Adipocyte (in vitro differentiated cells): ENCODE measurements at regions not wholly inside any gene's neighbourhood (a gene's known extent, or its start where the extent isn't known, plus 50 kb on each side); places are given as distances from the start of the nearest gene placed in this dataset.

Source experiments
- DNase-seq: peaks from one replicate; pipeline ENCODE4 v3.0.0-alpha.2; 2015; ENCODE audit warnings: low read depth
- H3K27me3 ChIP-seq: replicated peaks from 2 replicates; pipeline ENCODE4 v1.7.0; 2013; ENCODE audit warnings: mild to moderate bottlenecking, low read length, moderate library complexity; ENCODE audit not compliant: control insufficient read depth, insufficient read depth
- H3K36me3 ChIP-seq: 2 replicates; pipeline ENCODE4 v1.7.0; 2013; ENCODE audit warnings: low read length, mild to moderate bottlenecking, moderate library complexity; ENCODE audit not compliant: control insufficient read depth, insufficient read depth, severe bottlenecking
- H3K4me1 ChIP-seq: 2 replicates; pipeline ENCODE4 v1.7.0; 2013; ENCODE audit warnings: mild to moderate bottlenecking, low read length, moderate library complexity; ENCODE audit not compliant: control insufficient read depth, insufficient read depth
- H3K4me3 ChIP-seq: 2 replicates; pipeline ENCODE4 v1.7.0; 2013; ENCODE audit warnings: mild to moderate bottlenecking, low read length, moderate library complexity
- H3K9ac ChIP-seq: 2 replicates; pipeline ENCODE4 v1.7.0; 2013; ENCODE audit warnings: mild to moderate bottlenecking, low read length, moderate library complexity
- H3K9me3 ChIP-seq: 2 replicates; pipeline ENCODE4 v1.7.0; 2013; ENCODE audit warnings: mild to moderate bottlenecking, low read length, moderate library complexity; ENCODE audit not compliant: control insufficient read depth

DNA sequence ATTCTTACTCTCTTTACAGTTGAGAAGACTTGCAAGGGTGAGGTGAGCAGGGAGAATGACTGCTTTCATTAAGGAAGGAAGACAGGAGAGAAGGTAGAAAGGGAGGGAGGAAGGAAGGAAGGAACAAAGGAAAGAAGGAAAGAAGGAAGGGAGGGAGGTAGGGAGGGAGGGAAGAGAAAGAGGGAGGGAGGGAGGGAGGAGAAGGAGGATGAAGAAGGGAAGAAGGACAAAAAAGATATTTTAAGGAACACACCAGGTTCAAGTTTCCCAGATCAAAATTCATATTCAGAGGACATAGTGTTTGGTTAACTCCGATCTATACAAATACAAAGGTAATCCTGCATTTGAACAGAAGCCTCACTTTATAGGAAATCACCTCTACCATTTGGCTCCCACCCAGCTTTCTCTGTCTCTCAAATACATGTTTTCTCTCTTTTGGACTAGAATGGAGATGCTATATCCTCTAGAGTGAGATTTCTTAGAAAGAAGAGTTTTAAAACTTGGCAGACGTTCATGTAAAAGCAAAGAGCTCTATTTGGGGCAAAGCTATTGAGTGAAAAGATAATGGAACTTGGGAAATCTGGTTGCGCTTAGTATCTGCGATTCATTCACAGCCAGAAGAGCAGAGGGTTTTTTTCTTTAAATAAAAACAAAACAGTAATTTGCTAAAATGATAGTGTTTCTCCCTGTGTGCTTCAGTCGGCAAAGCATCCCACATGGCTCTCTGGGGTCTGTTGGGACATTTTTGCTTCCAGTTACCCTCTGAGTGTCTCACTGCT, 261.9 kb upstream of the LYZL1 start:
- DNase-seq: no peak
- H3K36me3 ChIP-seq: no peaks in the 10 kb centered on the region
- H3K9me3 ChIP-seq: no peaks in the 10 kb centered on the region
- H3K4me3 ChIP-seq: no peak overlapping the region
- peaks cover 20% of the 10 kb centered on the region for H3K4me1 ChIP-seq
- no peak overlapping the region for H3K9ac ChIP-seq
- peaks cover 16% of the 10 kb centered on the region for H3K27me3 ChIP-seq

DNA sequence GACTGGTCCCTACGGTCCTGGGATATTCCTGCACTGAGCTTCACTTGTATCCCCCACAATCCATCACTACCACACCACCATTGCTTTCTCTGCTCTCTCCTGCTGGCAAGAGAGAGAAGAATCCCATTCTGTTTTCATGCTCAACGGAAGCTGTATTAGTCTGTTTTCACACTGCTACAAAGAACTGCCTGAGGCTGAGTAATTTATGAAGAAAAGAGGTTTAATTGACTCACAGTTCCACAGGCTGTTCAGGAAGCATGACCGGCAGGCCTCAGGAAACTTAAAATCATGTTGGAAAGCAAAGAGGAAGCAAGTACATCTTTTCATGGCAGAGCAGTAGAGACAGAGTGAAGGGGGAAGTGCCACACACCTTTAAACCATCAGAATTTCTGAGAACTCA, 260.4 kb upstream of the LYZL1 start:
- Histone ChIP-seq H3K27me3 (peaks cover 16% of the 10 kb centered on the region), H3K9ac (no peak overlapping the region), H3K36me3 (no peaks in the 10 kb centered on the region), H3K4me1 (peaks cover 20% of the 10 kb centered on the region), H3K4me3 (no peak overlapping the region), H3K9me3 (no peaks in the 10 kb centered on the region)
- no peak for DNase-seq

DNA sequence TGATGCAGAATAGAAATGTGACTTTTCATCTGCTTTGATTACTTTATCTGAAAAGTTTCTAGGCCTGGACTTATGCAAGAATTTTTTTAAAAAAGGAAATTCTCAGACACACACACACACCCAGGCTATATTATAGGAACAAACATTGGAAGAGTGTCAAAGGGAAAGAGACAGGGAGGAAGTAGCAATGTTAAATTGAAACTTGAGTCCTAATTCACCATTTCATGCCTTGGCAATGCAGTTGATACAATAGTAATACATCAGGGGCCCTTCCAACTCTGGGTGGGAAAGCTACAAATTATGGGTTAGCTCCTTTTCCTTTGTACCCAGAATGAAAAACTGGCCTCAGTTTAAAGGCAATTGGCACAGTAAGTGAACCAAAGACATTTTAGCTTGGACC, 258.0 kb upstream of the LYZL1 start:
- Histone ChIP-seq H3K4me3 (no peak overlapping the region), H3K9me3 (no peaks in the 10 kb centered on the region)

DNA sequence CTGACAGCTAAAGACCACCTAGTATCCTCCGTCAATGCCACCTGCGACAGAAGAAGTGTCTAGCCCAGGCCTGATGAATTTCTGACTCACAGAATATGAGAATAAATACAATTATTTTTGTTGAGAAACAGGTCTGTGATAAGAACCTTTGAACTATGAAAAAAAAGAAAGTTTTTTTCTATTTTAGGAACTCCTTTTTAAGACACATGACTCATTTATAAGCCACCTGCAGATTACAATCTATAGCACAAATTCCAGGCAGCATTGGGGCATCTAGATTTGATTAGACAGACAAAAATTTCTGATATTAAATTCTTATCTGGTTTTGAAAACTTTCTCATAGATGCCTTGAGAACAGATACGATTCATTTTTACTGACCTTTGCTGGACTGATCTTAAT, 256.7 kb upstream of the LYZL1 start:
- Histone ChIP-seq H3K4me1 (peaks cover 14% of the 10 kb centered on the region), H3K27me3 (peaks cover 14% of the 10 kb centered on the region), H3K4me3 (no peak overlapping the region), H3K36me3 (no peaks in the 10 kb centered on the region), H3K9me3 (no peaks in the 10 kb centered on the region), H3K9ac (no peak overlapping the region)
- DNase-seq: no peak

More for the DNA sequence above, 258.0 kb upstream of the LYZL1 start:
- peak; percentile 73 for DNase-seq
- Histone ChIP-seq H3K4me1 (peaks cover 17% of the 10 kb centered on the region), H3K27me3 (peaks cover 16% of the 10 kb centered on the region), H3K36me3 (no peaks in the 10 kb centered on the region), H3K9ac (no peak overlapping the region)

DNA sequence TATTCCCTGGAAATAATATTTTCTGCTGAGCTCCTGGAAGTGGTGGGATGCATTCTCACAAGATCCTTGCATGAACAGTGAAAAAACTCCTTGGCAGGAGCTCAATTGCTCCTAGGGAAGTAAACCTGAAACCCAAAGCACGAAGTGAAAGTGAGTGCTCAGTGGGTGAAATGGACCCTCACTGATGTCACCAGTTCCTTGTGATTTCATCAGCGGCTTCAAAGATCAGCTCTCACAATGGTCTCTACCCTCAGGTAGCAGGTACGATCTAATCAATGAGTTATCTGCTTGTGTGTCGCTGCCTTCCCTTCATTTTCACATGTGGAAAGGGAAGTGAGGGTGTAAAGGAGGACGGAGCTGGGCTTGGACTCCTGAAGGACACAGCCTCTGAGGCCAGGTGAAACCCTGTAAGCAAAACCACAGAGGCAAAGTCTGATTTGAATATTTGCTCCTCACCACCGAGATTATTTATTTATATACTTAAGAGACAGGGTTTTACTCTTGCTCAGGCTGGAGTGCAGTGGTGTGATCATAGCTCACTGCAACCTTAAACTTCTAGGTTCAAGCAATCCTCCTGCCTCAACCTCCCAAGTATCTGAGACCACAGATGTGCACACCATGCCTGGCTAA, 255.4 kb upstream of the LYZL1 start:
- Histone ChIP-seq H3K27me3 (peaks cover 13% of the 10 kb centered on the region), H3K36me3 (no peaks in the 10 kb centered on the region), H3K9me3 (no peaks in the 10 kb centered on the region), H3K4me3 (no peak overlapping the region), H3K9ac (no peak overlapping the region), H3K4me1 (peaks cover 10% of the 10 kb centered on the region)
- DNase-seq: no peak

DNA sequence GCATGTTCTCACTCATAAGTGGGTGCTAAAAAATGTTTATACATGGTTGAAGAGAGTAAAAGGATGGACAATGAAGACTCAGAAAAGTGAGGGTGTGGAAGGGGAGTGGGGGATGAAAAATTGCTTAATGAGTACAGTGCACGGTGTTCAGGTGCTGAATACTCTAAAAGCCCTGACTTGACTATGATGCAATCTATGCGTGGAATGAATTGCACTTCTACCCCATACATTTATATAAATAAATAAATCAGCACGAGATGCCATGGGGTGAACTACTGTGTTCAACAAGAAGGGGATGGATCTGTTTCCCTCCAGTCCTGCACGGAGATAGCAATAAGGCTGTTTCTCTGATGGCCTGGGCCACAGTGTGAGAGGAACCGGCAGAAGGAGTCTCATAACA, 254.3 kb upstream of the LYZL1 start:
- Histone ChIP-seq H3K36me3 (no peaks in the 10 kb centered on the region), H3K4me3 (no peak overlapping the region), H3K9ac (no peak overlapping the region), H3K9me3 (no peaks in the 10 kb centered on the region), H3K4me1 (peaks cover 17% of the 10 kb centered on the region), H3K27me3 (peaks cover under 1% of the 10 kb centered on the region)
- DNase-seq: no peak

DNA sequence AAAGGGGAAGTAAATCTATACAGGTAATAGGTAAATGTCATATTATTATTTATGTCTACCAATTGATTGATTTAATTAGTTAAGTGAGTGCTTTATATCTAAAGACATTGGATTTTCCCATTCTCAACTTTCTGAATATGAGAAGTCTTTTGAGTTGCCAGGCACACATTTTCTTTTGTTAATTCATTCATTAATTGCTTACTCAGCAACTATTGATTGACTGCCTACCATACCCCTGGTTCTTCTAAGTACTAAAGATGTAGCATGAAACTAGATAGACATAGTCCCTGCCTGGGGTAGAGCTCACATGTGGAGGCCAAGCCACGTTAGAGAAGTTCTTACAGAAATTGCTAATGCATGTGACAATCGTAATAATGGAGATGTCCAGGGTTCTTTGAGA, 253.1 kb upstream of the LYZL1 start:
- no peak overlapping the region for H3K9ac ChIP-seq
- no peak for DNase-seq
- no peaks in the 10 kb centered on the region for H3K27me3 ChIP-seq
- no peaks in the 10 kb centered on the region for H3K36me3 ChIP-seq
- no peak overlapping the region for H3K4me3 ChIP-seq
- no peaks in the 10 kb centered on the region for H3K9me3 ChIP-seq
- H3K4me1 ChIP-seq: peaks cover 20% of the 10 kb centered on the region

DNA sequence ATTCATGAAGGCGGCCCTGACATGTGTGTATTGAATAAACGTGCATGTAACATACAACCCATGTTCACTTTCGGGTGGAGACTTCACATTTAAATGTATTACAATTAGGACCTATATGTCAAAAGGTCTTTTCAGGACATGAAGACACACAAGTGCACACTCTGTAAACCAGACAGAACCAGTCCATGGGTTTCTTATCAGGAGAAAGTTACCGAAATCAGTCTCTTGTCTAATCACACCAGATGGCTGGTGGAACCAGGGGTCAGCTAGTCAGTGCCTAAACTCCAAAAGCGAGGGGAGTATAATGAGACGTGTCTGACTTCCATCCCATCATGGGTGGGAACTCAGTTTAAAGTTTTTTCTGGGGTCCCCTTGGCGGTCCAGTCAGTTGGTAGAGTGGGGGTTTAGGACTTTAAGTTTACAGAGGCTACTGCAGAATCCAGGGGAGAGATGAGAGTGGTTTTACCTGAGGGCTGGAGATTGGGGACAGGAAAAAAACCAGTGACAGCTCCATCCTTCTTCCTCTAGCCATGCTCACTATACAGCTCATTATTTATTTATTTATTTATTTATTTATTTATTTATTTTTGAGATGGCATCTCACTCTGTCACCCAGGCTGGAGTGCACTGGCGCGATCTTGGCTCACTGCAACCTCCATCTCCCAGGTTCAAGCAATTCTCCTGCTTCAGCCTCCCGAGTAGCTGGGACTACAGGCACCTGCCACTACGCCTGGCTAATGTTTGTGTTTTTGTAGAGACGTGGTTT, 251.3 kb upstream of the LYZL1 start:
- H3K9me3 ChIP-seq: no peaks in the 10 kb centered on the region
- H3K4me1 ChIP-seq: peaks cover 30% of the 10 kb centered on the region
- no peak overlapping the region for H3K4me3 ChIP-seq
- H3K36me3 ChIP-seq: no peaks in the 10 kb centered on the region
- no peaks in the 10 kb centered on the region for H3K27me3 ChIP-seq
- no peak overlapping the region for H3K9ac ChIP-seq
- no peak for DNase-seq

DNA sequence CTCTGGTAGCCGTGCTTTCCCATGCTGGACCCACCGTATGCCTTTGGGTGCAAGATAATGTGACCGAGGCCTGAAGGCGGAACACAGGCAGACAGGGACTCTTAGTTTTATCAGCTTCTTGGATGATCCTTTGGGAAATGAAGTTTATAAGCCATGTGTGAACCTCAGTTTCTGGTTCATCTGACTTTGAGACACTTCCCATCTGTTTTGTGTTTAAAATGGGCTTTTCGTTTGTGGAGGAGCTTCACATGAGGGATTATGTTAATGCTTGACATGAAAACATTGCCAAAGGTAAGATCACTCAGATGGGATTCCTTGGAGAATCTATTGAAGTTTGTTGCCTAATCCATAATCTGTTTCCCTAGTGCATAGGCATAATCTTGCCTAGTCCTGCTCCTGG, 249.8 kb upstream of the LYZL1 start:
- Histone ChIP-seq H3K9ac (no peak overlapping the region), H3K4me3 (no peak overlapping the region), H3K4me1 (peaks cover 30% of the 10 kb centered on the region), H3K9me3 (no peaks in the 10 kb centered on the region), H3K27me3 (no peaks in the 10 kb centered on the region), H3K36me3 (no peaks in the 10 kb centered on the region)
- peak; percentile 62 for DNase-seq

DNA sequence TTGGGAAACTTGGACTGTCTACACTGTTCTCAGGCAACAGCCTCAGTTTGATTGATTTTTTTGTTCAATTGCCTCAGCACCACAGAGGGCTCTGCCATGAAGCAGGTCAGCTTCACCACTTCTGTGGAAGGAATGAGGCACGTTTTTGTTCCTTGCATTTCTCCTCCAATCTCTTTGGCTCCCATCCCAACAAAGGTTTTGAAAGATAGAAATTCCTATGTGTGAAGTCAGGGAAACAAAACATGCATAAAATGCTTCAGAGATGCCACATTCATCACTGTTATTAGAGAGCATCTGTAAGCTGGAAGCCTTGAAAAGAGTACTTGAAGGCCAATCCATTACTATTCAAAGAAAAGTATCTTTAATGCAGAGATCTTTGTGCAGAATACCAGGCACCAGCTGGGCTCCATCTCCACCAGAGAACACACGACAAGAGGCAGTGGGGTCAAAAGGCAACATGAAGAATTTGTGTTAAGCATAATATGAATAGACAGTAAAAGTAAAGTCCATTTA, 249.1 kb upstream of the LYZL1 start:
- H3K9me3 ChIP-seq: no peaks in the 10 kb centered on the region
- H3K9ac ChIP-seq: no peak overlapping the region
- H3K4me1 ChIP-seq: peaks cover 30% of the 10 kb centered on the region
- no peaks in the 10 kb centered on the region for H3K36me3 ChIP-seq
- no peak overlapping the region for H3K4me3 ChIP-seq
- no peaks in the 10 kb centered on the region for H3K27me3 ChIP-seq
- peak; percentile 92 for DNase-seq

DNA sequence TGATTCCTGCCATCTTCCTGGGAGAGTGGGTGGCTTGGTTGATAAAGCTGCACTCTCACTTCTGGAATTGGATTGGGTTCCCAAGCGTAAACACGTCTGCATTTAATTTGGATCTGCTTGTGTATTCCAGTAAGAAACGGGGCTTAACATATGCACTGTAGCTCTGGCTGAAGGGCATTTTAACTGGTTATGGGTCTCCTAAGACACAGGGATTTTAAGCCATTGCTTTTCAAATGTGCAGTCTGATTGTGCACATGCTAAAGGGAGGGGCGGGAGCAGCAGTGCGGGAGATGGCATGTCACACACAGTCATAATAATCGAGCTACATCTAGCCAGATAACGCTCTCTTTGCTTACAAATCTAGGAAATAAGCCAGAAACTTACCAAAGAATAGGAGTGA, 247.3 kb upstream of the LYZL1 start:
- H3K36me3 ChIP-seq: no peaks in the 10 kb centered on the region
- peak overlapping the region; percentile 43 for H3K4me3 ChIP-seq
- no peak overlapping the region for H3K9ac ChIP-seq
- H3K4me1 ChIP-seq: peaks cover 30% of the 10 kb centered on the region
- H3K27me3 ChIP-seq: no peaks in the 10 kb centered on the region
- peak; percentile 30 for DNase-seq
- H3K9me3 ChIP-seq: no peaks in the 10 kb centered on the region
